ENCODE measurements at regions not wholly inside any gene's neighbourhood (a gene's known extent, or its start where the extent isn't known, plus 50 kb on each side); places are given as distances from the start of the nearest gene placed in this dataset.

- intact Hi-C loops (cut with micrococcal nuclease; ENCODE audit: unreplicated experiment) = no loop called here
These were observed 302.5 kb upstream of the GADL1 start for GRCh38 chr3:31196881-31197364.

GRCh38 chr3:31197941-31198340, 303.5 kb upstream of the GADL1 start:
- peaks cover 7% of the 10 kb centered on the region for H3K4me1 ChIP-seq
- H3K36me3 ChIP-seq (ENCODE audit: control insufficient read depth, insufficient read depth, low read length) = no peaks in the 10 kb centered on the region
- Mint-ChIP-seq H3K36me3 (ENCODE audit: insufficient read depth, unreplicated experiment) (peaks cover 4% of the 10 kb centered on the region), H3K27ac (ENCODE audit: unreplicated experiment) (no peak overlapping the region), H3K4me3 (ENCODE audit: unreplicated experiment) (no peak overlapping the region), H3K9me3 (ENCODE audit: unreplicated experiment) (no peaks in the 10 kb centered on the region), H3K4me1 (ENCODE audit: low read depth, unreplicated experiment) (no peaks in the 10 kb centered on the region), H3K27me3 (ENCODE audit: insufficient read depth, unreplicated experiment) (no peaks in the 10 kb centered on the region)
- no peaks in the 10 kb centered on the region for H3K27me3 ChIP-seq (replicated peaks; ENCODE audit: control insufficient read depth, insufficient read depth, low read length)
- ChIA-PET CTCF (no interaction called here), POLR2A (no interaction called here)
- no peak overlapping the region for H3K4me3 ChIP-seq (ENCODE audit: low read depth, low read length)
- BruUV-seq (replicated peaks) = no TSS peak
- no peaks in the 10 kb centered on the region for H3K9me3 ChIP-seq
- TF ChIP-seq CTCF (IDR thresholded peaks at IDR 0.05; ENCODE audit: insufficient read depth in 1 of 2, low read depth in 1 of 2, low read length in 1 of 2, severe bottlenecking in 1 of 2, unreplicated experiment in 1 of 2) = no peak
- DNase-seq = no peak
- intact Hi-C loops (cut with micrococcal nuclease; ENCODE audit: unreplicated experiment) = no loop called here

More at GRCh38 chr3:31196881-31197364, 302.5 kb upstream of the GADL1 start:
- Histone ChIP-seq H3K9me3 (no peaks in the 10 kb centered on the region), H3K4me3 (ENCODE audit: low read depth, low read length) (no peak overlapping the region), H3K36me3 (ENCODE audit: control insufficient read depth, insufficient read depth, low read length) (no peaks in the 10 kb centered on the region), H3K4me1 (peaks cover 7% of the 10 kb centered on the region), H3K27me3 (replicated peaks; ENCODE audit: control insufficient read depth, insufficient read depth, low read length) (no peaks in the 10 kb centered on the region)
- no TSS peak for BruUV-seq (replicated peaks)
- Mint-ChIP-seq H3K4me1 (ENCODE audit: low read depth, unreplicated experiment) (no peaks in the 10 kb centered on the region), H3K4me3 (ENCODE audit: unreplicated experiment) (no peak overlapping the region), H3K27ac (ENCODE audit: unreplicated experiment) (no peak overlapping the region), H3K36me3 (ENCODE audit: insufficient read depth, unreplicated experiment) (peaks cover 4% of the 10 kb centered on the region), H3K9me3 (ENCODE audit: unreplicated experiment) (peaks cover 7% of the 10 kb centered on the region), H3K27me3 (ENCODE audit: insufficient read depth, unreplicated experiment) (no peaks in the 10 kb centered on the region)
- TF ChIP-seq CTCF (IDR thresholded peaks at IDR 0.05; ENCODE audit: insufficient read depth in 1 of 2, low read depth in 1 of 2, low read length in 1 of 2, severe bottlenecking in 1 of 2, unreplicated experiment in 1 of 2) = no peak
- DNase-seq = no peak
- CTCF ChIA-PET = no interaction called here
- POLR2A ChIA-PET = no interaction called here

- no peaks in the 10 kb centered on the region for H3K36me3 ChIP-seq (ENCODE audit: control insufficient read depth, insufficient read depth, low read length)
- Mint-ChIP-seq H3K27me3 (ENCODE audit: insufficient read depth, unreplicated experiment) (no peaks in the 10 kb centered on the region), H3K27ac (ENCODE audit: unreplicated experiment) (no peak overlapping the region), H3K9me3 (ENCODE audit: unreplicated experiment) (no peaks in the 10 kb centered on the region), H3K4me1 (ENCODE audit: low read depth, unreplicated experiment) (no peaks in the 10 kb centered on the region), H3K4me3 (ENCODE audit: unreplicated experiment) (no peak overlapping the region), H3K36me3 (ENCODE audit: insufficient read depth, unreplicated experiment) (peaks cover 4% of the 10 kb centered on the region)
- POLR2A ChIA-PET = no interaction called here
- BruUV-seq (replicated peaks) = no TSS peak
- no peak for TF ChIP-seq CTCF (IDR thresholded peaks at IDR 0.05; ENCODE audit: insufficient read depth in 1 of 2, low read depth in 1 of 2, low read length in 1 of 2, severe bottlenecking in 1 of 2, unreplicated experiment in 1 of 2)
- CTCF ChIA-PET = no interaction called here
- H3K9me3 ChIP-seq = no peaks in the 10 kb centered on the region
- DNase-seq = no peak
- intact Hi-C loops (cut with micrococcal nuclease; ENCODE audit: unreplicated experiment) = no loop called here
- no peaks in the 10 kb centered on the region for H3K27me3 ChIP-seq (replicated peaks; ENCODE audit: control insufficient read depth, insufficient read depth, low read length)
- no peak overlapping the region for H3K4me3 ChIP-seq (ENCODE audit: low read depth, low read length)
- peaks cover 7% of the 10 kb centered on the region for H3K4me1 ChIP-seq
These were observed 304.4 kb upstream of the GADL1 start for GRCh38 chr3:31198890-31199289.
